Activated CD4-positive, alpha-beta T cell treated with anti-CD3 and anti-CD28 coated beads, Interleukin-2, amount 50 U/mL, for 24 hours (primary cell): ENCODE measurements at regions not wholly inside any gene's neighbourhood (a gene's known extent, or its start where the extent isn't known, plus 50 kb on each side); places are given as distances from the start of the nearest gene placed in this dataset.

ENCODE experiments used
- DNase-seq, 2 donors: peaks; one replicate each; pipeline ENCODE4 v3.0.0-alpha.2; 2020; ENCODE audit warnings: low read depth in 1 of 2, low spot score in 1 of 2

DNA sequence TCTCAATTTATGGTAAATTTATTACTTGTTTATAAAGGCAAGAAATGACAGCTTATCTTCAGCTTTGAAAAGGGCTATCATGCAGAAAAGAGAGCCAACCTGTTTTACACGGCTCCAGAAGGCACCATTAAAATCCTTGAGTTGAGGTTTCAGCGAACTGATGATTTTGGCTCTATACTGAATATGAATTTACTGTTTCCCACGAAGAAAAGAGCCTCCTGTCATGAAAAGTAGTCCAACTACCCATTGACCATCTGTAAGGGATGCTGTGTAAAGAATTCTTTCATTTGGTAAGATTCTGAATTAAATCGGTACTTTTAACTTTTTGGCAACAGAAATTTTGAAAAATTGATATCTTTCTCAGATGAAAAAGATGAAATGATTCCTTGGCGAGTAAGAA lies 657.6 kb upstream of the ZNF608 start:
- no peak for DNase-seq

DNA sequence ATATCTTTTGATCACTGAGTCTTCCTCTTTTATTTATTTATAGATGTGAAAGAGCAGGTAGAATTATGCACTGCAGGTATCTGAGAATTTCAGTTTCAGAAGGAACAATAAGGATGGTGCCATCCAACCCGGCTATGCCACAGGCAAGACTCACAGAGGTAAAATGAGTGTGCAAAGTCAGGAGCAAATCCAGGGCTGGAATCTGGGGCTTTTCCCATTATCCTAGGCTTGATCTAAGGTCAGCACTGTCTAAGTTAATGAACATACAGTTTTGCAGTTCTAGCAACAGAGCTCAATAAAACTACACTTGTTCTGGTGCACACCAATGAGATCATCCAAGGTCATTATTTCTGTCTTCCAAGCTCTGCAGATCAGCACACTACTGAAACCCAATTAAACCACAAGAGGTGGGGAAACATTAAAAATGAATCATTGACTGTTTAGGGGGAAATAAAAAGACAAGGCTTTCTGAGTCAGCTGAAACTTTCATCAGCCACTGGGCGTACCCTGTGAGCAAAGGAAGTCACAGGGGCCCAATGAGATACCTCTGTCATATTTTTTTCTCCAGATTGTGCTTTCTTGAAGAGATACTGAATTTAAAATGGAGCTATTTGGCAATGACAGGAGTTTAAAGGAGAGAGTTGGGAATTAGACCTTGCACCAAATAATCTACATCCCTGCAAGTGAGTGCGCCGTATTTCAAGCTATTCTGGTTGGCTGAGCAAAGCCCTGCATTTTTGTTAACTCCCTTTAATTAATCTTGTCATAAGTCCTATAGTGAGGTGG lies 662.2 kb upstream of the ZNF608 start:
- no peak for DNase-seq

DNA sequence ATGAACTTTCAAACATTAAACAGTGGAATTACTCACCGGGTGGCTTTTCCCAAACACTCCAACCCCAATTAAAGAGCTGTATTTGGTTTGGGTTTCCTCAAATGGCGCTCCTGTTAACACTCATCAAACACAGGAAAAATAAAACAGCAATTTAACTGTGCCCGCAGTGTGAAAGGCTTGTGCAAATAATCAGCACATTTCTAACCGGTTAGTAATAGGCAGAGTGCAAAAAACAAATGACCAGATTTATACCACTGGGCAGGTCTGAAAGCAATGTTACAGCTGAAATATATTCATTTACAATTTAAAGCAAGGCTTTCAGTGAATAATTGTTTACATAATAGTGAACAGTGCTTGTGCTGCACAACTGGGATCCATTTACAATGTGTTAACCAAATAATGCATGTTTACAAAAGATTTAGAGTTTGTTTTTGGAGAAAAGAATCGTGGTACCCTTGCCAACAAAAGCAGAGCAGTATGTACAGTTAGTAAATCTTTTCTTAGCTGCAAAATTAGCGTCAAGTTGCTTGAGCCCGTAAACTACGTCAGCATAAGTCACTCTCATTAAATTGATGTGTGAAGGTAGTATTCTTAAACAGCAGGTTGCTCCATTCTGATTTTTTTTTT lies 662.9 kb upstream of the ZNF608 start:
- DNase-seq, result no peak

DNA sequence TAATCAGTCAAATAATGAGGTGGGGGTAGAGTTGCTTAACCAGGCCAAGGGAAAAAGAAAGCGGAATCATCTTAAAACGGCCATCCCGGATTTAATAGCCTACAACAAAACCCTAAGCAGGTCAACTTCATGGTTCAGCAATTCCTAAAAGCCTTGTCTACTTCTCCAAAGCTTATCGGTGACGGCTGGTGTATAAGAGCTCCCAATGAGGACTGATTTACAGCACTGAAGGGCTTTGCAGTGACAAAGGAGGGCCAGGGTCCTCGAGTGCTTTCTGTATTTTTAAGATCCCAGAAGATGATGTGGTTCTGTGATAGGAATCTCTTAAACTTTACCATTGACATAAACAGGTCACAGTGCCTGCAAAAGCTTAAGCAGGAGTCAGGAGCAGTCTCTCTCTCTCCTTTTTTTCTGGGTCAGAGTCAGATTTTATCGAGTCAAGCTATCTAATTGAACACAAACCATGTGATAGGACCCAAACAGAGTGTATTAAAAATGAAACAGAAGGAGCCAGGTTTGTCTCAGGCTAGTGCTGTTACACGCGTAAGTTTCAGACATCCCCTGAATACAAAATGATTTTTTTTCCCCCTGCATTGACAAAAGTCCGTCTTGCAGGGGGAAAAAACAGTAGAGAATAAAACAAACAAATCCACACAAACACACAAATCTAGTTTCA lies 663.6 kb upstream of the ZNF608 start:
- DNase-seq, result no peak

DNA sequence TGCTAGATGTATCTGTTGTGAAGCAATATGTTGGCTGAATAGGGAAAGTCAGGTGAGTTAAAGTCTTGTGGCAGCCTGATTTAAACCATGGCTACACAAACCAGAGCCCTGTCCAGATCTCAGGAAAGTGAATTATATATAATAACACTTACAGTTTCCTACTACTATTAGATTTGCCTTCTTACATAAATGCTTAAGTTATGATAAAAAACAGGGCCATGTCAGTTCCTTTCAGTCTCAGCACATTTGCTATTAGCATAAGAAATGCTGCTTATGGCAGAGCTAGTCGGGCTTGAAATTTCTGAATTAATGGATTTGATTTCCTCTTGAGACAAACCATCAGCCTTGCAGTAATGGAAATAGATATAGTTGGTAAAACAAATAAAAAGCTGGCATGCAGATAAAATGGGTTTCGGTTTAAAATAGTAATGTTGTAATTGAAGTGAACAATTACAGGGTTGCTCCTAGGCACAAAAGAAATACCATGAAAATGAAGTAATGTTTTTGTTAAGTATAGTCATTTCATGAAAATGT lies 664.2 kb upstream of the ZNF608 start:
- DNase-seq, result no peak

DNA sequence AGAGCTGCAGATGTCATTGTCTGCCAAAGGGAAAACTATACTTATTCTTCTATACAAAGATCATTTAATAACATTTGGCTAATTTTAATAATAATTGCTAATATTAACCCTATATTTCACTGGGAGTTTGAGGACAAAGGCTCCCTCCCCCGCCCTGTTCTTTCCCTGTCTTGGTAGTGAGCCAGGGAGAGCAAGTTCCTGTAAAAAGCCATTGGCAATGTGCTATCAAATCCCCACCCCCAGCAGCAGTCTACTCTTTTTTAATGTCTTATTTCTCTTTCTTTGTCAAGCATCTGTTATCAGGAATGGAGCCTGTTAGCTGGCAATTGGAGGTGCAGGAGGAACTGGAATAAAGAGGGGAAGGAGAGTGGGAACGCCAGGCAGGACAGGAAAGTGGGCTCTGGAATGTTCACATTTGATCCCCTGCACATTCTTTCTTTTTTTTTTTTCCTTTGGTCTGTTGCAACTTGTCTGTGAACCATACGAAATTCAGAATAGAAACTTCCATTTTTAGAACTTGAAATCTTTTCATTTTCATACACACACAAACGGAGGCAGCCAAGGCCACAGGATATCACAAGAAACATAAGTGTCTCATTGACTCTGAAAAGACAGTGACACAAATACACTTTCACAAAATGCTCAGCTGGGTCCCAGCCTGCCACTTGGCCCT lies 664.8 kb upstream of the ZNF608 start:
- no peak for DNase-seq

DNA sequence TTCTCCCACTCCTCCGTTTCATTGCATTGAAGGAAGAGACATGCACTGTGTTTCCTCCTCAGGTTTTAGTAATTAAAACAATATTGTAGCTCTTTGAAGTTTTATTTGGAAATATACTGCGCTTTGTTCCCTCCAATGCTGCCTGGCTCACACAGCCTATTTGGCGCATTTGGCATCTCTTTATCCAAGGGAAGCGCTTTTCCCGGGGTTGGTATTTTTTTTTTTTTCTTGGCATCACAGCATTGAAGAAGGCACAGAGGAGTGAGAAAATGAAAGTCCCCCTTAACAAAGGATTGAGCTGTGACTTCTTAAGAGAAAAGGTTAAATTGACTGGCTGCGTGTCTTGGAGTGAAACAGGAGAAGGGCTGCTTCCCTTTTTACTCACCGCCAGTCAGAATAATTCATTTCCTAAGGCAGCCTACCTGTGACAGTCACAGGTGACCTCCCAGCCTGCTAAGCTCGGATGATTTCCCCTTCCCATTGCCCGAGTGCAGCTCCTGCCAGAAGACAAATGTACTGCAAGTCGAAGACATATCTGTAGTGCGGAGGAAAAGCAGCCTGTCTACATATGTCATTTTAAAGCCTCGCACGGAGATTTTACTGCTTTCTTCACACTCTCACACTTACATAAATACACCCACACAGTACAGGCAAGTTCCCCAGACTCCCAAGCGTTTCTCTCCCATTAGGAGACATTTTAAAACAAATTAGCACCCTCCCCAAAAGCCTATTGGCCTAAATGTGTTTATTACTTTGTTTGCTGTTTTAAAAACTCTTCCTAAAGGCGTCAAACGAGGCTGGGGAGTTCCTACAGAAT lies 665.5 kb upstream of the ZNF608 start:
- no peak for DNase-seq

DNA sequence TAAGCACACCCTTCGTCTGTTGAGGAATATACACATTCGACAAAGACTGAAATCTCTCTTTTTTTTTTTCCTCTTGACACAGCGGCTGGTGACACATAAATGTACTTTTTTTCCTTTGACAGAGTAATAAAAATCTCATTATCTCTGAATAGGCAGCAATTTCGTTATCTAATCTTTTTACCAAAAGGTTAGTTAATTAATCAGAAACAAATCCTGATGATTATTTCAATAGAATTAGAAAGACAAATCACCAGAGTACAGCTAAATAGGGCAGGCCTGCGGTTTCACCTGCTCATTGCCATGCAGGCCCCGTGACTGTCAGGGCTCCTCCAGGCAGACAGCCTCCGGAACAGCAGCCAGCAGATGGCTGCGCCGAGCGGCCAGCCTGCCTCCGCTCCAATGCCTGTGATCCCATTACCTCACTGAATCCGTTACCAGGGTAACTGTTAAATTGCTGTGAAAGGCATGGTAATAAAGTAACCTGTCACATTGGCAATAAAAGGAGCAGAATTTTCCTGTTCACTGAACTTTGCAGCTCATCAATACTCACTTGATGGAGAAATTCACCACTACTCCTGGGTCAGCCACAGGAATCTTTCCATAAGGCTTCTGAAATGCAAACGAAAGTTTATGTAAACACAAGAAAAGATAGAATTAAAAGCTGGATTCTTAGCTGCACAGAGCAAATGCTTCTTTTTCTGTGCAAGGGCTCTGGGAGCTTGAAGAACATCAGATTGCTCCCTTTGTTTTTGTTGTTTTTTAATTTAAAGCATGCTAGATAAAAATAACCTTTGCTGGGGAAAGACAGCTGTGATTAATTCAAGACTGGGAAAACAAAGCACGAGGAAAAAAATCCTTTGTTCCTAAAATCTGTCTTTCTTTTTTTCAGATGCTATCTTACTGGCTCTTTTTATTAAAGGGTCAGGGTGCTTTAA lies 666.4 kb upstream of the ZNF608 start:
- no peak for DNase-seq

DNA sequence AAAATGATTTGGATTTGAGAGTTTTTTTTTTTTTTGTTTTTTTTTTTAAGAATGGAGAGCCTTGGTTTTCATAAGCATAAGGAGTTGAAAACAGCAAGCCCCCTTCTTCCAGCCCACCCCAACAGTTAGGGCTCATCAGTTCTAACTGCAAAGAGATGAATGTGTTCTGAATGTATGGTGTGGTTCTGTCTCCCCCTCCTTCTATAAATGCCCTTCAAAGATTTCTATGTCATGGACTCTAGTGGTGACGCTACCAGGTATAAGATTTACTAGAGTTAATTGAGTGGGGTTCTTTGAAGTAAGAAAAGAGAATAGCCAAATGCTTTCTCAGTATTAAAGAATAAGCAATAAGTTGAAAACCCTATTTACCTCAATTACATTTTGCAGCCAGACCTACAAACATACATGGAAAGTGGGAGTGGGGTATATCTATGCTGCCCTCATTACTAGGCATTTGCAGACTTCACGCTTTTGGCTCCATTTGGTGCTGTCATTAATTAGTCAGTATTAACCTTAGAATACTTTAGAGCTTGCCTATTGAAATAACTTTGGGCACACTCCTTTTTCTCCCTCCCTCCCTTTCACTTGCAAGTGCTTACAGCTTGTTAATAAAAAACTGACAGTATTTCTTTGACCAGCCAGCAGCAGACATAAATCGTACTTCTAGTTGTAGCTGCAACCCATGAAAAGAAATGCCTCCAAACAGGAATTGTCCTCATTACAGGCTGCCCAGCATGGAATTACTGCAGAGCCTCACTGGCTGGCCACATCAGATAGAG lies 667.2 kb upstream of the ZNF608 start:
- DNase-seq, result no peak

DNA sequence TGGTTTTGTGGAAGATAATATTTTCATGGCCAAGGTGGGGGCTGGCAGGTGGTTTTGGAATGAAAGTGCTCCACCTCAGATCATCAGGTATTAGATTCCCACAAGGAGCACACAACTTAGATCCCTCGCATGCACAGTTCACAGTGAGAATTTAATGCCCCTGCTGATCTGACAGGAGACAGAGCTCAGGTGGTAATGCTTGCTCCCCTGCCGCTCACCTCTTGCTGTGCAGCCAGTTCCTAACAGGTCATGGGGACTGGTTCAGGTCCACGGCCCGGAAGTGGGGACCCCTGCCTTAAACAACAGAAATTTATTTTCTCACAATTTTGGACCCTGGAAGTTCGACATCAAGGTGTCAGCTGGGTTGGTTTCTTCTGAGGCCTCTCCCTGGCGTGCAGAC lies 668.7 kb upstream of the ZNF608 start:
- DNase-seq, result no peak

DNA sequence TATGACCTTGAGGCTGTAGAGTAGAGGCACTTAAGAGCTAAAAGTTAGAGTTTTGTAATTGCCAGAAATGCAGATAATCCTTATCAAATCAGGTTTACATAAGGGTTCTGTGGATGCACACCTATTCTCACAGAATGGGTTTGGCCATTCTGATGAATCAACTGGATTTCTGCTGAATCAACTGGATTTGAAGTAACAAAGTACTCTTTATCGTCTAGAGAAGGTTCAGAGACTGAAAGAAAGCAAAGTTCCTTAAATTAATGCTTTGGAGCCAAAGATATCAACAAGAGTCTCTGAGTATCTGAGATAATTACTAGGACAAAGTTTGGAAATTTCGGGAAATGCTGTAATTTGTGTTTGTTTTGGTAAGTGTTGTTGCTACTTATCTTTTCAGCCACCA lies 669.6 kb upstream of the ZNF608 start:
- no peak for DNase-seq

DNA sequence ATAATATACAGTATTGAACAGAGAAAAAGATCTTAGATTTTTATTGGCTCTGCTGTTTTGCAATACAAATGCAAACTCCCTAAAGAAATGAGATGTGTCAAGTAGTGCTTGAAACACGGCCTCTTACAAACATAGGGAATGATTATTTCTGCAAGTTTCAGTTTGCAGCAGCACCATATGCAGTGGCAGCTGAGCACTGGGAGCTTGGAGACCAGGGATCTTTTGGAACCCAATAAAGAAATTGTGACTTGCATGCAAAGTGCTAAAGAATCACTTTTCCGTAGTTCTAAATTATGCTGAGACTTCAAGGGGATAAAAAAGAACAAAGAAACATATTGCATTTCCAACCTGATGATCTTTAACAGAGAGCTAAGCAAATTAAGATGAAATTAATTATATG lies 674.6 kb upstream of the ZNF608 start:
- DNase-seq, result no peak

DNA sequence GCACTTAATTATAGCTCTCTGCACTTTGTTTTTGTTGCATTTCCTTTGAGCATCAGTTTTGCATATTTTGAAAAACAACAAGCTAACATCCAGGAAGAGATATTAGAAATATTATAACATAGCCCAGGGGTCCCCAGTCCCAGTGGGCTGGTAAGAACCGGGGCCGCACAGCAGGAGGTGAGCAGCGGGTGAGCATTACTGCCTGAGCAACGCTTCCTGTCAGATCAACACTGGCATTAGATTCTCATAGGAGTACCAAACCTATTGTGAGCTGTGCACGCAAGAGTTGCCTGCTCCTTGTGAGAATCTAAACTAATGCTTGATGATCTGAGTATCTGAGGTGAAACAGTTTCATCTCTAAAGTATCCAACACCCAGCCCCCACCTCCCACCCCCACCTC lies 675.9 kb upstream of the ZNF608 start:
- no peak for DNase-seq

DNA sequence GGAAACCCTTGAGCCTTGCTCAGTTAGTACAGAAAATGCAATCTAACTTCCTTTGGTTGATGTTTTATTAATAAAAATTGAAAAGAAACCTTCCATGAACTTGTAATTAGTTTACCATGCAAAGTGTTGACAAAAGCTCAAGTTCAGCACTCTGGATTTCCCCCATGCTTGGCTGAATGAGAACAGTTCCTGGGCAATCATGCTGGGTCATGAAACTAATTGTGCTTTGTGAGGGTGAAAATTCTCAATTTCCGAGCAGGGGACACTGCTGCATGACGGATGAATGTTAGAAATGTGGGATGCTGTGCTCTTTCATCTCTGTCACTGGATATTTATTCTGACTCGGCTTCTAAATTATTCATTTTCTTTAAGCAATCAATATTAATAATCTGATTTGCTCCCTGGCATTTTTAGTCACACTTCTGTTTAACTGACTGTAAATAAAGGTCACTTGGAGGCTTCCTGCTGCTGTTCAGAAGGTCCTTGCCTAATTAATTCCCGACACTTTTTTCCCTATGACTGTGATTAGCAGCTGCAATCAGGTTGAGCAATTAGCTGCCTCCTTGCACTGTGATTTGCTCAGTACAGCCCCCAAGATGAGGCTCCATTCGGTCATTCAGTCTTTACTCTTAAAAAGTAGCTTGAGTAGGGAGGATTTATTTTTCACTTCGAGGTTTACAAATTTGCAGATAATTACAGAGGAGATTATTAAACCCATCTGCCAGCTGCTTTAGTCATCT lies 678.1 kb upstream of the ZNF608 start:
- DNase-seq, result no peak

DNA sequence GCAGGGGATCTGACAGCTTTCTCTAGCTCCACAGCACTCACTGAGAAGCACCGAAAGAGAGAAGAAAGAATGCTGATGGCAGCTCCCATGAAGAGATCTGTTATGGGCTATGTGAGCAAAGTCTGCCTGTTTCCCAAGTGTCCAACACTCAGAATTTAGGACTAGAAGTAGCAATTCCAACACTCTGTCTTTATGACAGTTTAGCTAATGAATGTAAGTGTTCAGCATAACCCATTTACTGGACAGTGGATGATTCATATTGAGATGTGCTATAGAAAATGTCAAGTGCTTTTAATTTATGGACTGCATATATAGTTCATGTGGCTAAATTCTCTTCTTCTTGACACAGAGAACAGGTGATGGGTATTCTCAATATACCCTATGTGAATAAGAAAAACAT lies 683.1 kb upstream of the ZNF608 start:
- no peak for DNase-seq

DNA sequence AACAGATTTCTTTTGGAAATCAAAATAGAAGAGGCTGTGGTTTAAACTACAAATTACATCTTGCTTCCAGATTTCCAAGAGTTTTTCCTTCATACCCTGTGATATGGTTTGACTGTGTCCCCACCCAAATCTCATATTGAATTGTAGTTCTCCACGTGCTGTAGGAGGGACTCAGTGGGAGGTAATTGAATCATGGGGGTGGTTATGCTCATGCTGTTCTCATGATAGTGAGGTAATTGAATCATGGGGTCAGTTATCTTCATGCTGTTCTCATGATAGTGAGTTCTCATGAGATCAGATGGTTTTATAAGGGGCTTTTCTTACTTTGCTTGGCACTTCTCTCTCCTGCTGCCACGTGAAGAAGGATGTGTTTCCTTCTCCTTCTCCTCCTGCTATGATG lies 687.0 kb upstream of the ZNF608 start:
- DNase-seq, result no peak

DNA sequence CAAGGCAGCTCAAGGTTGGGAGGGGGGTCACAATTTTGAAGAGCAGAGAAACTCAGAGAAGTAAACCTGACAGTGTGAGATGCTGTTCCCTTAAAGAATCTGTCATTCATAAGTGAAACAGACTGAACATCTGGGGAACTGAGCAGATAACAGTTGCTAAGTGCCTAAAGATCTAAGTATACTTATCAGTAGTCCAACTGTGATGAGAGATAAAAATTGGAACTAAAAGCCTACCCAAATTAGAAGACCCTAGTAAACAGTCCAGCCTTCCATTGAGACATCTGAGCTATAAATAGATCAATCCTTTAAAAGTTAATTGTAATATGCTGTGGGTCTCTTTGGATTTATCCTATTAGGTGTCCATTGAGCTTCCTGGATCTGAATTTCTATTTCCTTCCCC lies 692.8 kb upstream of the ZNF608 start:
- no peak for DNase-seq

DNA sequence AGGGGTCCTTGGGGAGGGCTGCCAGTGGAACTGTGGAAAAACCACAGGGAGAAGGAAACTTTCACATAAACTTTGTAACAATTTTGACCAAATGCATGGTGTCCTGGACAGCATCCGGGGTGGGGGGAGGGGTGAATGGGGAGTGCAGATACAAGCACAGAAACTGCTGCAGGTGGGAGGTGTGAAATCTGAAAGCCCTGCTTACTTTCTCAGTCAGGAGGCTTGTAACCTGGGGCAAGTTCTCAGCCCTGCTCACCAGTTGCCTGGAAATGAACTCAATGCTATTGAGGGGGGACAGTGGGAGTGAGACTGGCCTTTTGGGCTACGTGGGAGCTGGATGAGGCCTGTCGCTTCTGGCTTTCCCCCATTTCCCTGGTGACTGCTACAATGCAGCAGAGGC lies 694.5 kb upstream of the ZNF608 start:
- no peak for DNase-seq
